Activated CD4-positive, alpha-beta T cell treated with anti-CD3 and anti-CD28 coated beads, Interleukin-10, Interleukin-2, amounts not matched to agents 100 ng/mL and 50 ng/mL, durations not matched to agents 16 hours and 8 hours (primary cell): ENCODE measurements at regions not wholly inside any gene's neighbourhood (a gene's known extent, or its start where the extent isn't known, plus 50 kb on each side); places are given as distances from the start of the nearest gene placed in this dataset.
"Not testable (repeated sequence)": the region's sequence is repeated elsewhere in the genome, so short reads cannot be mapped to it uniquely, and the experiment has no call there.

Experiments used
- DNase-seq: peaks from one replicate; pipeline ENCODE4 v3.0.0-alpha.2; 2020

- DNase-seq: no peak
These were observed 746.6 kb downstream of the TAF11L14 start for GRCh38 chr5:18380729-18381362.

- DNase-seq: peak; percentile 36
These were observed 759.5 kb downstream of the TAF11L14 start for GRCh38 chr5:18393565-18394442.

GRCh38 chr5:18394443-18394804, 760.2 kb downstream of the TAF11L14 start:
- no peak for DNase-seq

GRCh38 chr5:18395126-18396110, 761.2 kb downstream of the TAF11L14 start:
- DNase-seq: no peak

- DNase-seq: no peak
These were observed 763.1 kb downstream of the TAF11L14 start for GRCh38 chr5:18397371-18397770.

GRCh38 chr5:18397891-18398290, 763.6 kb downstream of the TAF11L14 start:
- DNase-seq: no peak

- DNase-seq: not testable (repeated sequence)
These were observed 765.4 kb downstream of the TAF11L14 start for GRCh38 chr5:18399461-18400327.

- no peak for DNase-seq
These were observed 768.9 kb downstream of the TAF11L14 start for GRCh38 chr5:18403141-18403540.

GRCh38 chr5:18403941-18404438, 769.7 kb downstream of the TAF11L14 start:
- DNase-seq: no peak

GRCh38 chr5:18420711-18421110, 786.5 kb downstream of the TAF11L14 start:
- no peak for DNase-seq

GRCh38 chr5:18433336-18433735, 799.1 kb downstream of the TAF11L14 start:
- DNase-seq: no peak

- no peak for DNase-seq
These were observed 803.9 kb downstream of the TAF11L14 start for GRCh38 chr5:18438126-18438525.

- DNase-seq: no peak
These were observed 821.3 kb downstream of the TAF11L14 start for GRCh38 chr5:18455521-18455920.

GRCh38 chr5:18457255-18457654, 823.0 kb downstream of the TAF11L14 start:
- DNase-seq: no peak

GRCh38 chr5:18461766-18462165, 827.5 kb downstream of the TAF11L14 start:
- DNase-seq: no peak

GRCh38 chr5:18465833-18466681, 831.8 kb downstream of the TAF11L14 start:
- DNase-seq: peak; percentile 30

- no peak for DNase-seq
These were observed 832.5 kb downstream of the TAF11L14 start for GRCh38 chr5:18466731-18467130.

GRCh38 chr5:18471791-18472190, 837.5 kb downstream of the TAF11L14 start:
- DNase-seq: not testable (repeated sequence)

GRCh38 chr5:18483451-18483850, 849.2 kb downstream of the TAF11L14 start:
- DNase-seq: no peak

GRCh38 chr5:18487928-18488480, 853.7 kb downstream of the TAF11L14 start:
- no peak for DNase-seq

GRCh38 chr5:18489703-18490102, 855.4 kb downstream of the TAF11L14 start:
- no peak for DNase-seq
